HEK293 (cell line): ENCODE measurements at regions not wholly inside any gene's neighbourhood (a gene's known extent, or its start where the extent isn't known, plus 50 kb on each side); places are given as distances from the start of the nearest gene placed in this dataset.

Experiments used
- CTCF ChIA-PET: fragments of 350-600 bp; formaldehyde crosslinking; extraction: SDS; loops from one replicate; lab custom pipeline; 2021; ENCODE audit warnings: antibody characterized with exemption; lab: Yijun Ruan, JAX
- POLR2A ChIA-PET: fragments of 300-600 bp; formaldehyde crosslinking; extraction: SDS; loops from one replicate; lab custom pipeline; 2020; ENCODE audit warnings: antibody characterized with exemption, inconsistent platforms; lab: Yijun Ruan, JAX
- H3K27ac ChIP-seq: fragments of 200-500 bp; sonication (Bioruptor generic); 2 replicates; pipeline ENCODE4 v1.5.1; 2014; ENCODE audit warnings: low read depth, low read length, control low read depth, inconsistent platforms; ENCODE audit errors: extremely low read depth
- H3K36me3 ChIP-seq, 2 experiments: fragments of 200-500 bp in 1 of 2; sonication (Bioruptor generic) in 1 of 2; 1 replicate in 1 of 2; 2 replicates in 1 of 2; pipeline ENCODE4 v1.5.1; 2014 to 2017; ENCODE audit warnings: inconsistent platforms in 2 of 2, low read length in 2 of 2; ENCODE audit not compliant: control insufficient read depth in 2 of 2, insufficient read depth in 1 of 2
- H3K4me1 ChIP-seq: fragments of 200-500 bp; sonication (Bioruptor generic); 2 replicates; pipeline ENCODE4 v1.5.1; 2014; ENCODE audit warnings: mild to moderate bottlenecking, low read length, inconsistent platforms; ENCODE audit not compliant: control insufficient read depth, insufficient read depth
- H3K4me3 ChIP-seq: 2 replicates; pipeline ENCODE4 v1.5.1; 2011; ENCODE audit warnings: low read depth, mild to moderate bottlenecking, control low read depth, low read length, moderate library complexity
- H3K9me3 ChIP-seq: fragments of 200-500 bp; sonication (Bioruptor generic); 2 replicates; pipeline ENCODE4 v1.5.1; 2014; ENCODE audit warnings: low read depth, low read length, inconsistent platforms; ENCODE audit not compliant: control insufficient read depth, insufficient read depth
- GFI1B ChIP-seq: fragments of 450-650 bp; formaldehyde crosslinking; IDR thresholded peaks from 2 replicates; pipeline ENCODE4 v1.5.1; 2016; ENCODE audit warnings: missing biosample characterization, missing genetic modification characterization
- GLI4 ChIP-seq: fragments of 450-650 bp; formaldehyde crosslinking; IDR thresholded peaks from 2 replicates; pipeline ENCODE4 v1.5.1; 2016; ENCODE audit warnings: missing biosample characterization, missing genetic modification characterization
- GLIS2 ChIP-seq: fragments of 450-650 bp; formaldehyde crosslinking; IDR thresholded peaks from 2 replicates; pipeline ENCODE4 v1.5.1; 2016; ENCODE audit warnings: missing biosample characterization, missing genetic modification characterization
- HIC1 ChIP-seq: fragments of 450-650 bp; formaldehyde crosslinking; IDR thresholded peaks from 2 replicates; pipeline ENCODE4 v1.5.1; 2016; ENCODE audit warnings: missing biosample characterization, missing genetic modification characterization
- HOXA7 ChIP-seq: sonication (generic); formaldehyde crosslinking; IDR thresholded peaks from 2 replicates; pipeline ENCODE4 v1.8.1; 2022; ENCODE audit warnings: missing genetic modification reagents, borderline replicate concordance
- IKZF3 ChIP-seq: fragments of 450-650 bp; IDR thresholded peaks from 2 replicates; pipeline ENCODE4 v1.5.0; 2018; ENCODE audit warnings: missing biosample characterization, mild to moderate bottlenecking, missing genetic modification characterization, moderate library complexity
- KLF1 ChIP-seq: fragments of 450-650 bp; formaldehyde crosslinking; IDR thresholded peaks from 2 replicates; pipeline ENCODE4 v1.5.1; 2016; ENCODE audit warnings: missing biosample characterization, missing genetic modification characterization
- KLF16 ChIP-seq: fragments of 450-650 bp; formaldehyde crosslinking; IDR thresholded peaks from 2 replicates; pipeline ENCODE4 v1.5.1; 2017; ENCODE audit warnings: missing biosample characterization, missing genetic modification characterization
- MZF1 ChIP-seq: fragments of 450-650 bp; formaldehyde crosslinking; IDR thresholded peaks from 2 replicates; pipeline ENCODE4 v1.5.1; 2017; ENCODE audit warnings: missing biosample characterization, missing genetic modification characterization, borderline replicate concordance
- PRDM1 ChIP-seq: fragments of 450-650 bp; formaldehyde crosslinking; IDR thresholded peaks from 2 replicates; pipeline ENCODE4; 2016; ENCODE audit warnings: missing biosample characterization, missing genetic modification characterization
- SP2 ChIP-seq: fragments of 450-650 bp; formaldehyde crosslinking; IDR thresholded peaks from 2 replicates; pipeline ENCODE4 v1.5.1; 2016; ENCODE audit warnings: missing biosample characterization, missing genetic modification characterization
- WT1 ChIP-seq: fragments of 450-650 bp; formaldehyde crosslinking; IDR thresholded peaks from 2 replicates; pipeline ENCODE4 v1.5.1; 2016; ENCODE audit warnings: missing biosample characterization, missing genetic modification characterization
- YY1 ChIP-seq: fragments of 450-650 bp; formaldehyde crosslinking; IDR thresholded peaks from 2 replicates; pipeline ENCODE4 v1.5.1; 2018; ENCODE audit warnings: missing biosample characterization, missing genetic modification characterization
- ZBTB20 ChIP-seq: fragments of 450-650 bp; formaldehyde crosslinking; IDR thresholded peaks from 2 replicates; pipeline ENCODE4 v1.5.1; 2016; ENCODE audit warnings: missing biosample characterization, missing genetic modification characterization
- ZBTB49 ChIP-seq: fragments of 450-650 bp; formaldehyde crosslinking; IDR thresholded peaks from 2 replicates; pipeline ENCODE4 v1.5.1; 2016; ENCODE audit warnings: missing biosample characterization, missing genetic modification characterization, low read depth
- ZBTB8A ChIP-seq: fragments of 450-650 bp; formaldehyde crosslinking; IDR thresholded peaks from 2 replicates; pipeline ENCODE4 v1.5.1; 2016; ENCODE audit warnings: missing biosample characterization, missing genetic modification characterization
- ZNF121 ChIP-seq: fragments of 450-650 bp; formaldehyde crosslinking; IDR thresholded peaks from 2 replicates; pipeline ENCODE4 v1.5.1; 2016; ENCODE audit warnings: missing biosample characterization, missing genetic modification characterization
- ZNF169 ChIP-seq: fragments of 450-650 bp; formaldehyde crosslinking; IDR thresholded peaks from 2 replicates; pipeline ENCODE4 v1.5.1; 2016; ENCODE audit warnings: missing biosample characterization, missing genetic modification characterization
- ZNF19 ChIP-seq: fragments of 450-650 bp; formaldehyde crosslinking; IDR thresholded peaks from 2 replicates; pipeline ENCODE4; 2016; ENCODE audit warnings: missing biosample characterization, missing genetic modification characterization, low read depth
- ZNF214 ChIP-seq: fragments of 450-650 bp; formaldehyde crosslinking; IDR thresholded peaks from 2 replicates; pipeline ENCODE4 v1.5.1; 2017; ENCODE audit warnings: missing biosample characterization, mild to moderate bottlenecking, missing genetic modification characterization, borderline replicate concordance
- ZNF266 ChIP-seq: fragments of 450-650 bp; formaldehyde crosslinking; IDR thresholded peaks from 2 replicates; pipeline ENCODE4 v1.5.1; 2016; ENCODE audit warnings: missing biosample characterization, missing genetic modification characterization, low read depth
- ZNF394 ChIP-seq: fragments of 450-650 bp; formaldehyde crosslinking; IDR thresholded peaks from 2 replicates; pipeline ENCODE4 v1.5.1; 2016; ENCODE audit warnings: missing biosample characterization, missing genetic modification characterization, mild to moderate bottlenecking, moderate library complexity, borderline replicate concordance
- ZNF423 ChIP-seq: fragments of 450-650 bp; formaldehyde crosslinking; IDR thresholded peaks from 2 replicates; pipeline ENCODE4 v1.5.1; 2016; ENCODE audit warnings: missing biosample characterization, missing genetic modification characterization
- ZNF510 ChIP-seq: fragments of 450-650 bp; formaldehyde crosslinking; IDR thresholded peaks from 2 replicates; pipeline ENCODE4 v1.5.1; 2018; ENCODE audit warnings: mild to moderate bottlenecking, missing genetic modification characterization, missing biosample characterization; ENCODE audit not compliant: insufficient replicate concordance
- ZNF544 ChIP-seq: fragments of 450-650 bp; formaldehyde crosslinking; IDR thresholded peaks from 2 replicates; pipeline ENCODE4 v1.5.0; 2017; ENCODE audit warnings: missing biosample characterization, missing genetic modification characterization
- ZNF561 ChIP-seq: fragments of 450-650 bp; IDR thresholded peaks from 2 replicates; pipeline ENCODE4 v1.5.1; 2018; ENCODE audit warnings: missing biosample characterization, missing genetic modification characterization, borderline replicate concordance
- ZNF692 ChIP-seq: fragments of 450-650 bp; formaldehyde crosslinking; IDR thresholded peaks from 2 replicates; pipeline ENCODE4 v1.5.1; 2016; ENCODE audit warnings: missing biosample characterization, missing genetic modification characterization
- ZNF791 ChIP-seq: fragments of 450-650 bp; formaldehyde crosslinking; IDR thresholded peaks from 2 replicates; pipeline ENCODE4 v1.5.1; 2016; ENCODE audit warnings: missing biosample characterization, missing genetic modification characterization
- ZNF792 ChIP-seq: fragments of 450-650 bp; formaldehyde crosslinking; IDR thresholded peaks from 2 replicates; pipeline ENCODE4 v1.5.1; 2016; ENCODE audit warnings: missing biosample characterization, missing genetic modification characterization
- ZNF830 ChIP-seq: fragments of 450-650 bp; IDR thresholded peaks from 2 replicates; pipeline ENCODE4 v1.5.0; 2018; ENCODE audit warnings: missing biosample characterization, missing genetic modification characterization, low read depth, mild to moderate bottlenecking, moderate library complexity
- ZSCAN23 ChIP-seq: fragments of 450-650 bp; formaldehyde crosslinking; IDR thresholded peaks from 2 replicates; pipeline ENCODE4 v1.5.1; 2016; ENCODE audit warnings: missing biosample characterization, missing genetic modification characterization

GRCh38 chr15:93253681-93254080, 164.7 kb upstream of the RGMA start:
- no peaks in the 10 kb centered on the region for H3K4me1 ChIP-seq
- no peaks in the 10 kb centered on the region for H3K9me3 ChIP-seq
- H3K27ac ChIP-seq, result no peak overlapping the region
- H3K36me3 ChIP-seq, result no peaks in the 10 kb centered on the region
- ChIA-PET POLR2A (no interaction called here), CTCF (no interaction called here)
- TF ChIP-seq ZNF423 (tag by site-specific recombination) (no peak), ZNF169 (tag by site-specific recombination) (no peak), WT1 (no peak), ZNF561 (tag by site-specific recombination) (no peak), PRDM1 (tag by site-specific recombination) (no peak), ZBTB8A (tag by site-specific recombination) (no peak), HOXA7 (no peak), HIC1 (tag by site-specific recombination) (no peak), GLI4 (tag by site-specific recombination) (no peak), KLF16 (no peak), ZNF214 (tag by site-specific recombination) (no peak), ZNF394 (tag by site-specific recombination) (no peak), ZNF266 (no peak), KLF1 (tag by site-specific recombination) (no peak), GFI1B (tag by site-specific recombination) (no peak), SP2 (tag by site-specific recombination) (no peak), ZNF121 (no peak), YY1 (tag by site-specific recombination) (no peak)
- H3K4me3 ChIP-seq, result no peak overlapping the region

- ChIA-PET POLR2A (no interaction called here), CTCF (interaction anchor here (0.5 to 1.5 kb wide), 3 partner anchors 223 to 867 kb away, joined by 3 to 4 read pairs (median 3); no protein-coding TSS in a partner anchor)
- H3K4me3 ChIP-seq, result no peak overlapping the region
- no peaks in the 10 kb centered on the region for H3K9me3 ChIP-seq
- no peak overlapping the region for H3K27ac ChIP-seq
- H3K36me3 ChIP-seq, result no peaks in the 10 kb centered on the region
- no peaks in the 10 kb centered on the region for H3K4me1 ChIP-seq
- TF ChIP-seq IKZF3 (no peak), ZNF791 (no peak), ZNF510 (no peak), ZNF830 (tag by site-specific recombination) (no peak), ZNF19 (tag by site-specific recombination) (no peak), ZBTB49 (tag by site-specific recombination) (no peak), ZBTB20 (tag by site-specific recombination) (no peak), ZNF792 (tag by site-specific recombination) (no peak), GLIS2 (tag by site-specific recombination) (no peak), ZNF692 (tag by site-specific recombination) (no peak), ZNF214 (tag by site-specific recombination) (no peak), MZF1 (no peak), ZSCAN23 (tag by site-specific recombination) (no peak), ZNF544 (tag by site-specific recombination) (no peak)
Measured at GRCh38 chr15:93252780-93253179, 163.8 kb upstream of the RGMA start.
